ENCODE measurements at regions not wholly inside any gene's neighbourhood (a gene's known extent, or its start where the extent isn't known, plus 50 kb on each side); places are given as distances from the start of the nearest gene placed in this dataset.

GRCh38 chrX:63884821-63885790, 100.1 kb upstream of the ARHGEF9 start:
- TF ChIP-seq CTCF (IDR thresholded peaks at IDR 0.05 in 2 of 3, conservative IDR thresholded peaks at IDR 0.05 in 1 of 3; ENCODE audit: borderline replicate concordance in 1 of 3, insufficient read depth in 1 of 3, low read depth in 2 of 3, low read length in 2 of 3) (no peak), POLR2A (IDR thresholded peaks at IDR 0.05; ENCODE audit: borderline replicate concordance, extremely low read depth, insufficient read depth, insufficient read length) (no peak), POLR2AphosphoS5 (IDR thresholded peaks at IDR 0.05; ENCODE audit: low read depth, low read length) (no peak)
